Keratinocyte (primary cell): ENCODE measurements at regions not wholly inside any gene's neighbourhood (a gene's known extent, or its start where the extent isn't known, plus 50 kb on each side); places are given as distances from the start of the nearest gene placed in this dataset.

Experiments used
- DNase-seq: peaks from one replicate; pipeline ENCODE4 v3.0.0-alpha.2; 2011; ENCODE audit warnings: low read depth, missing footprints, low spot score
- FAIRE-seq: peaks from 2 replicates; lab custom pipeline; 2011; peaks lifted over from hg19 to GRCh38; lab: Jason Lieb, UNC
- H2AFZ ChIP-seq: 2 replicates; pipeline ENCODE4 v1.6.0; 2012; ENCODE audit warnings: low read length, control low read depth, inconsistent platforms; ENCODE audit not compliant: control insufficient read depth
- H3K27ac ChIP-seq: 2 replicates; pipeline ENCODE4 v1.5.1; 2011; ENCODE audit warnings: low read length; ENCODE audit not compliant: control insufficient read depth, insufficient read depth
- H3K27me3 ChIP-seq: 3 replicates; pipeline ENCODE4 v1.6.0; 2011; ENCODE audit warnings: low read length; ENCODE audit not compliant: control insufficient read depth, insufficient read depth; ENCODE audit errors: extremely low read depth
- H3K36me3 ChIP-seq, 2 experiments: 2 replicates in 1 of 2; 3 replicates in 1 of 2; pipeline ENCODE4 v1.5.1; 2011; ENCODE audit warnings: low read length in 2 of 2, mild to moderate bottlenecking in 1 of 2; ENCODE audit not compliant: control insufficient read depth in 2 of 2, insufficient read depth in 2 of 2; ENCODE audit errors: extremely low read depth in 1 of 2
- H3K4me1 ChIP-seq: 3 replicates; pipeline ENCODE4 v1.5.1; 2011; ENCODE audit warnings: low read length; ENCODE audit not compliant: control insufficient read depth, insufficient read depth; ENCODE audit errors: extremely low read depth
- H3K4me2 ChIP-seq: 3 replicates; pipeline ENCODE4 v1.6.0; 2011; ENCODE audit warnings: low read depth, low read length; ENCODE audit not compliant: control insufficient read depth, insufficient read depth; ENCODE audit errors: extremely low read depth
- H3K4me3 ChIP-seq, 3 experiments: fragments of 200-600 bp in 1 of 3; sonication (generic) in 1 of 3; 2 replicates in 2 of 3; 3 replicates in 1 of 3; pipeline ENCODE4 v1.5.1; 2011 to 2016; ENCODE audit warnings: low read length in 3 of 3, mild to moderate bottlenecking in 3 of 3, control low read depth in 2 of 3, inconsistent platforms in 1 of 3, low read depth in 1 of 3, mixed read lengths in 1 of 3, mixed run types in 1 of 3, moderate library complexity in 1 of 3; ENCODE audit not compliant: control insufficient read depth in 2 of 3, insufficient read depth in 2 of 3; ENCODE audit errors: extremely low read depth in 1 of 3
- H3K79me2 ChIP-seq: 2 replicates; pipeline ENCODE4 v1.6.0; 2012; ENCODE audit warnings: low read length; ENCODE audit not compliant: control insufficient read depth, insufficient read depth
- H3K9ac ChIP-seq: 3 replicates; pipeline ENCODE4 v1.6.0; 2011; ENCODE audit warnings: low read length; ENCODE audit not compliant: control insufficient read depth, insufficient read depth; ENCODE audit errors: extremely low read depth
- H3K9me1 ChIP-seq: 3 replicates; pipeline ENCODE4 v1.6.0; 2011; ENCODE audit warnings: low read length; ENCODE audit not compliant: control insufficient read depth, insufficient read depth; ENCODE audit errors: extremely low read depth
- H3K9me3 ChIP-seq: 2 replicates; pipeline ENCODE4 v1.5.1; 2012; ENCODE audit warnings: low read depth, low read length; ENCODE audit not compliant: control insufficient read depth
- H4K20me1 ChIP-seq: 3 replicates; pipeline ENCODE4 v1.6.0; 2011; ENCODE audit warnings: low read length; ENCODE audit not compliant: control insufficient read depth, insufficient read depth; ENCODE audit errors: extremely low read depth
- CTCF ChIP-seq, 3 experiments: IDR thresholded peaks in 1 of 3; conservative IDR thresholded peaks in 1 of 3; optimal IDR thresholded peaks in 1 of 3; 2 replicates in 2 of 3; 3 replicates in 1 of 3; pipeline versions ENCODE3 to v1.5.1; 2011; ENCODE audit warnings: low read length in 3 of 3, mild to moderate bottlenecking in 3 of 3, moderate library complexity in 2 of 3, control low read depth in 1 of 3, inconsistent platforms in 1 of 3; ENCODE audit not compliant: insufficient read depth in 2 of 3; ENCODE audit errors: extremely low read depth in 1 of 3
- EZH2 ChIP-seq: IDR thresholded peaks from one replicate; pipeline ENCODE4 v1.6.1; 2012; ENCODE audit warnings: inconsistent platforms, mild to moderate bottlenecking, low read length, moderate library complexity
- dilution Hi-C: fragments of 300-500 bp; cut with MboI; formaldehyde crosslinking; loops from one replicate; pipeline ENCODE4 v1.7.0; 2020; ENCODE audit warnings: low sequenced_read_pairs; ENCODE audit not compliant: extremely low pct_ligation_motif_present

- H3K9ac ChIP-seq, result no peak overlapping the region
- no peaks in the 10 kb centered on the region for H3K36me3 ChIP-seq
- no peaks in the 10 kb centered on the region for H3K27me3 ChIP-seq
- H2AFZ ChIP-seq, result no peak overlapping the region
- H3K4me3 ChIP-seq, result no peak overlapping the region
- no peak overlapping the region for H3K27ac ChIP-seq
- dilution Hi-C loops, result no loop called here
- no peak for FAIRE-seq
- no peak for TF ChIP-seq EZH2
- TF ChIP-seq CTCF (optimal IDR thresholded peaks at IDR 0.05 in 1 of 3, IDR thresholded peaks at IDR 0.05 in 1 of 3, conservative IDR thresholded peaks at IDR 0.05 in 1 of 3; ENCODE audit: extremely low read depth in 1 of 3, insufficient read depth in 2 of 3, low read length in 3 of 3), result no peak
- no peaks in the 10 kb centered on the region for H4K20me1 ChIP-seq
- no peaks in the 10 kb centered on the region for H3K9me1 ChIP-seq
- no peak overlapping the region for H3K4me2 ChIP-seq
- no peak for DNase-seq
- no peaks in the 10 kb centered on the region for H3K9me3 ChIP-seq
- no peaks in the 10 kb centered on the region for H3K4me1 ChIP-seq
- H3K79me2 ChIP-seq, result no peaks in the 10 kb centered on the region
Observed at GRCh38 chr6:113293423-113293740, 563.8 kb upstream of the MARCKS start.

GRCh38 chr6:113299531-113299930 lies 557.6 kb upstream of the MARCKS start:
- no peaks in the 10 kb centered on the region for H3K79me2 ChIP-seq
- no peaks in the 10 kb centered on the region for H3K9me1 ChIP-seq
- dilution Hi-C loops, result no loop called here
- H4K20me1 ChIP-seq, result no peaks in the 10 kb centered on the region
- H2AFZ ChIP-seq, result no peak overlapping the region
- TF ChIP-seq CTCF (optimal IDR thresholded peaks at IDR 0.05 in 1 of 3, IDR thresholded peaks at IDR 0.05 in 1 of 3, conservative IDR thresholded peaks at IDR 0.05 in 1 of 3; ENCODE audit: extremely low read depth in 1 of 3, insufficient read depth in 2 of 3, low read length in 3 of 3) (no peak), EZH2 (no peak)
- no peak overlapping the region for H3K9ac ChIP-seq
- no peak overlapping the region for H3K27ac ChIP-seq
- H3K27me3 ChIP-seq, result no peaks in the 10 kb centered on the region
- no peak for FAIRE-seq
- no peak for DNase-seq
- H3K4me1 ChIP-seq, result peaks cover 4% of the 10 kb centered on the region
- H3K9me3 ChIP-seq, result no peaks in the 10 kb centered on the region
- H3K4me3 ChIP-seq, result no peak overlapping the region
- H3K4me2 ChIP-seq, result no peak overlapping the region
- no peaks in the 10 kb centered on the region for H3K36me3 ChIP-seq
